Neural progenitor cell (in vitro differentiated cells): ENCODE measurements at regions not wholly inside any gene's neighbourhood (a gene's known extent, or its start where the extent isn't known, plus 50 kb on each side); places are given as distances from the start of the nearest gene placed in this dataset.

Experiments
- DNase-seq: peaks from one replicate; pipeline ENCODE4 v3.0.0-alpha.2; 2016; ENCODE audit warnings: low spot score
- H2AFZ ChIP-seq: fragments of 200-600 bp; sonication (generic); replicated peaks from 2 replicates; pipeline ENCODE4 v1.6.1; 2016; ENCODE audit warnings: antibody characterized with exemption
- H3F3A ChIP-seq: fragments of 200-600 bp; sonication (generic); 2 replicates; pipeline ENCODE4 v1.6.1; 2016; ENCODE audit warnings: antibody characterized with exemption, low read depth
- H3K27ac ChIP-seq: fragments of 200-600 bp; sonication (generic); 2 replicates; pipeline ENCODE4 v1.5.1; 2016; ENCODE audit warnings: mild to moderate bottlenecking
- H3K27me3 ChIP-seq: fragments of 200-600 bp; sonication (generic); 2 replicates; pipeline ENCODE4 v1.6.1; 2016; ENCODE audit warnings: mild to moderate bottlenecking, moderate library complexity
- H3K36me3 ChIP-seq: fragments of 200-600 bp; sonication (generic); 2 replicates; pipeline ENCODE4 v1.5.1; 2016
- H3K4me1 ChIP-seq: fragments of 200-600 bp; sonication (generic); 2 replicates; pipeline ENCODE4 v1.6.1; 2016; ENCODE audit warnings: mixed run types
- H3K4me2 ChIP-seq: fragments of 200-600 bp; sonication (generic); 2 replicates; pipeline ENCODE4 v1.6.1; 2016
- H3K4me3 ChIP-seq: fragments of 200-600 bp; sonication (generic); 2 replicates; pipeline ENCODE4 v1.5.1; 2016
- H3K79me2 ChIP-seq: fragments of 200-600 bp; sonication (generic); 2 replicates; pipeline ENCODE4 v1.6.1; 2016; ENCODE audit warnings: low read depth
- H3K9ac ChIP-seq: fragments of 200-600 bp; sonication (generic); 2 replicates; pipeline ENCODE4 v1.6.1; 2016
- H3K9me3 ChIP-seq: fragments of 200-600 bp; sonication (generic); 2 replicates; pipeline ENCODE4 v1.5.1; 2016; ENCODE audit warnings: low read depth
- H4K20me1 ChIP-seq: fragments of 200-600 bp; sonication (generic); 2 replicates; pipeline ENCODE4 v1.6.1; 2016; ENCODE audit warnings: low read depth
- H3K27ac Mint-ChIP-seq: 3 replicates; pipeline ENCODE4 v1.8.0; 2021; ENCODE audit warnings: mixed read lengths
- H3K27me3 Mint-ChIP-seq: 2 replicates; pipeline ENCODE4 v1.8.0; 2022; ENCODE audit warnings: low read depth, mild to moderate bottlenecking, inconsistent platforms, moderate library complexity, mixed read lengths; ENCODE audit not compliant: insufficient read depth
- H3K36me3 Mint-ChIP-seq: 3 replicates; pipeline ENCODE4 v1.8.0; 2021; ENCODE audit warnings: mixed read lengths
- H3K4me1 Mint-ChIP-seq: 3 replicates; pipeline ENCODE4 v1.8.0; 2021; ENCODE audit warnings: mixed read lengths
- H3K4me3 Mint-ChIP-seq: 3 replicates; pipeline ENCODE4 v1.8.0; 2021; ENCODE audit warnings: mild to moderate bottlenecking, moderate library complexity, mixed read lengths
- H3K9me3 Mint-ChIP-seq: 3 replicates; pipeline ENCODE4 v1.8.0; 2020; ENCODE audit warnings: mixed read lengths
- EZH2 ChIP-seq: fragments of 200-600 bp; sonication (generic); IDR thresholded peaks from 2 replicates; pipeline ENCODE4 v1.6.1; 2017; ENCODE audit warnings: antibody characterized with exemption, mild to moderate bottlenecking, moderate library complexity
- EZH2phosphoT487 ChIP-seq: fragments of 200-600 bp; sonication (generic); IDR thresholded peaks from 2 replicates; pipeline ENCODE4 v1.6.1; 2017; ENCODE audit warnings: antibody characterized with exemption
- TF ChIP-seq, protein P1 (sequence below): fragments of 200-600 bp; sonication (generic); IDR thresholded peaks from 2 replicates; pipeline ENCODE4 v1.5.1; 2017; ENCODE audit warnings: antibody characterized with exemption, mild to moderate bottlenecking

DNA sequence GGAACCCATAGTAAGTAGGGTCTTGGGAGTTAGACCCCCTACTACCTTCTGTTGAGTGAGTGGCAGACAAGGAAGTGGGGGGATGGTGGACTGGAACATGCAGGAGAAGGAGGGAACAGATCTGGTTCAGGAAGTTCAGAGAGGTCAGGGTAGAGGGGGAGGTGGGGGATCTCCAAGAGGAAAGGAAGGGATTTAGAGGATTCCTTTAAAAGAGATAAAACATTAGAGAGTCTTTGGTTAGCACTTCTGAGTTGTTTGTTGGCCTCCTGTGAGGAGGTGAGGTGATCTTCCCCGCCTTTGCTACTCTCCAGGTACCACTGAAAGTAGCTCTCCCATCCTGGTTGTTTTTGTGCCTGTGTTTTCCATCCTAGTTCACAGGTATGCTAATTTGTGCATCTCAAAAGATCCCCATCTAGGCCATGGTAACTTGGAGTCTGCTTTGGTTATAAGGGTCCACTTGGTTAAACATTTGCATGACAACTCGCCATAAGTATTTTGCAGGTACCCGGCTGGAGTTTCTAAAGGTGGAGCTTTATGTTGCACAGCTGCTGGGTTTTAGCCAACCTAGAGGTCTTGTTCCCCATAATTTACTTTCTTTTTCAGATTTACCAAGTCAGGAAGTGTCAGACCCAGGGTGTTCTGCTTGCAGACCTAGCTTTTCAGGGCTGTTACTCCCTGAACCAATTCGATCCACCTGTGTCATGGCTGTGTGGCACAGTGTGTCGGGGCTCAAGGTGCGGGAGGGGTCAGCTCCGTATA, 79.3 kb upstream of the SORL1 start:
- Histone ChIP-seq H3K4me1 (peaks cover 6% of the 10 kb centered on the region), H3K79me2 (no peaks in the 10 kb centered on the region), H2AFZ (no peak overlapping the region), H4K20me1 (no peaks in the 10 kb centered on the region), H3K9me3 (no peaks in the 10 kb centered on the region), H3K4me2 (no peak overlapping the region), H3K27ac (no peak overlapping the region), H3K4me3 (no peak overlapping the region), H3K9ac (no peak overlapping the region), H3K27me3 (no peaks in the 10 kb centered on the region), H3F3A (no peaks in the 10 kb centered on the region), H3K36me3 (no peaks in the 10 kb centered on the region)
- Mint-ChIP-seq H3K27me3 (peaks cover 3% of the 10 kb centered on the region), H3K36me3 (no peaks in the 10 kb centered on the region), H3K9me3 (peaks cover 4% of the 10 kb centered on the region), H3K4me1 (peaks cover 11% of the 10 kb centered on the region), H3K27ac (no peak overlapping the region), H3K4me3 (no peak overlapping the region)
- TF ChIP-seq EZH2phosphoT487, result no peak
- no peak for TF ChIP-seq EZH2
- TF ChIP-seq, protein P1, sequence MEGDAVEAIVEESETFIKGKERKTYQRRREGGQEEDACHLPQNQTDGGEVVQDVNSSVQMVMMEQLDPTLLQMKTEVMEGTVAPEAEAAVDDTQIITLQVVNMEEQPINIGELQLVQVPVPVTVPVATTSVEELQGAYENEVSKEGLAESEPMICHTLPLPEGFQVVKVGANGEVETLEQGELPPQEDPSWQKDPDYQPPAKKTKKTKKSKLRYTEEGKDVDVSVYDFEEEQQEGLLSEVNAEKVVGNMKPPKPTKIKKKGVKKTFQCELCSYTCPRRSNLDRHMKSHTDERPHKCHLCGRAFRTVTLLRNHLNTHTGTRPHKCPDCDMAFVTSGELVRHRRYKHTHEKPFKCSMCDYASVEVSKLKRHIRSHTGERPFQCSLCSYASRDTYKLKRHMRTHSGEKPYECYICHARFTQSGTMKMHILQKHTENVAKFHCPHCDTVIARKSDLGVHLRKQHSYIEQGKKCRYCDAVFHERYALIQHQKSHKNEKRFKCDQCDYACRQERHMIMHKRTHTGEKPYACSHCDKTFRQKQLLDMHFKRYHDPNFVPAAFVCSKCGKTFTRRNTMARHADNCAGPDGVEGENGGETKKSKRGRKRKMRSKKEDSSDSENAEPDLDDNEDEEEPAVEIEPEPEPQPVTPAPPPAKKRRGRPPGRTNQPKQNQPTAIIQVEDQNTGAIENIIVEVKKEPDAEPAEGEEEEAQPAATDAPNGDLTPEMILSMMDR, result no peak
- DNase-seq, result no peak

DNA sequence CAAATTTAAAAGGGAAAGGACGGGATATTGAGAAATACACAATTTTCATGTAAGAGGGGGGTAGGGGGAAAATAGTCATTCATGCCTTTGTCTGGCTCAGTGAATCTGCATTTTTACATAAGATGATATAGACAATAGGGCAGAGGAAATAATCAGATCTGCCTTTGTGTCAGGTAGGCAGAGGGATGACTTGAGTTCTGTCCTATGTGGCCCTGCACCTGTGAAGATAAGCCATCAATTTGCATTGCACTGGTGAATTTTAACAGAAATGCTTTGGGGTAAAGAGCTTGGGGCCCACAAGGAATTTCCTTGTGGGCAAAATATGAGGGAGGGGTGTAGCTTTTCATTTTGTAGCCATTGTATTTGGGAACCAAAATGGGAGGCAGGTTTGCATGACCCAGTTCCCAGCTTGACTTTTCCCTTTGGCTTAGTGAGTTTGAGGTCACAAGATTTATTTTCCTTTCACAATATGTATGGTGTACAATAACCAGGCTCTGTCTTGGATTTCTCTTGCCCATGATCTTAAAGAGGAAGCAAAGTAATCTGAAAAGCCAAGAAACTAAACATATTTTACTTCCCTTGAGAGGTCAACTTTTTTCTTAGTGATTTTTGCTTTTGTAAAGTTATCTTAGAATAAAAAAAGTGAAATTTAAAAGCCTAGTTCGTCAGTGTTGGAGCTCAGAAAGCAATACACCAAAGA, 77.7 kb upstream of the SORL1 start:
- TF ChIP-seq, protein P1, result no peak
- no peak for TF ChIP-seq EZH2phosphoT487
- TF ChIP-seq EZH2, result no peak
- H3K4me3 ChIP-seq, result no peak overlapping the region
- H3K79me2 ChIP-seq, result no peaks in the 10 kb centered on the region
- H3K4me1 ChIP-seq, result no peaks in the 10 kb centered on the region
- no peaks in the 10 kb centered on the region for H3K9me3 ChIP-seq
- Mint-ChIP-seq H3K27me3 (peaks cover 3% of the 10 kb centered on the region), H3K9me3 (peaks cover 4% of the 10 kb centered on the region), H3K4me1 (peaks cover 5% of the 10 kb centered on the region), H3K4me3 (no peak overlapping the region), H3K27ac (no peak overlapping the region), H3K36me3 (no peaks in the 10 kb centered on the region)
- H3K9ac ChIP-seq, result no peak overlapping the region
- no peaks in the 10 kb centered on the region for H4K20me1 ChIP-seq
- DNase-seq, result no peak
- no peaks in the 10 kb centered on the region for H3F3A ChIP-seq
- H3K4me2 ChIP-seq, result no peak overlapping the region
- H3K27me3 ChIP-seq, result no peaks in the 10 kb centered on the region
- no peak overlapping the region for H2AFZ ChIP-seq
- no peak overlapping the region for H3K27ac ChIP-seq
- H3K36me3 ChIP-seq, result no peaks in the 10 kb centered on the region

DNA sequence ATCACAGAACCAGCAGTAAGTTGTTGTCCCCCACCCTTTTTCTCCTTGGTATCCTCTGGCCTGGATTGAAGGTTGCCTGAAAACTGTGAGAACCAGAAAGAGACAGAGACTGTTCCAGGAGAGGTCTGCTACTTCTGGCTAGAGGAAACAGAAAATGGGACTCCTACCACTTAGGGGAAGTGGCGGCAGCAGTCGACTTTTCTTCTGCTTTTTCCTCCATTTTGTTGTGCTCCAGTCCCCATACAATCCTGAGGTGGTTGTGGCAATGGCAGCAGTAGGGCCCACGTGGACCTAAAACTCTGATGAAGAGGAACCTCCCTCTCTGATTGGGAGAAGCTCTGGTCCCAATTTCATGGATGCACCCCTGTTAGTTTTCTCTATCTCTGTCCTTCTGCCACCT, 76.0 kb upstream of the SORL1 start:
- no peak overlapping the region for H2AFZ ChIP-seq
- no peaks in the 10 kb centered on the region for H3K27me3 ChIP-seq
- Mint-ChIP-seq H3K9me3 (peaks cover 4% of the 10 kb centered on the region), H3K36me3 (no peaks in the 10 kb centered on the region), H3K27ac (no peak overlapping the region), H3K4me3 (no peak overlapping the region), H3K27me3 (peaks cover 5% of the 10 kb centered on the region), H3K4me1 (peaks cover 5% of the 10 kb centered on the region)
- TF ChIP-seq EZH2 (no peak), EZH2phosphoT487 (no peak)
- TF ChIP-seq, protein P1, result no peak
- no peak overlapping the region for H3K4me2 ChIP-seq
- H4K20me1 ChIP-seq, result no peaks in the 10 kb centered on the region
- H3K4me1 ChIP-seq, result peaks cover 10% of the 10 kb centered on the region
- no peaks in the 10 kb centered on the region for H3K9me3 ChIP-seq
- H3K27ac ChIP-seq, result no peak overlapping the region
- no peak overlapping the region for H3K9ac ChIP-seq
- DNase-seq, result no peak
- no peaks in the 10 kb centered on the region for H3K79me2 ChIP-seq
- H3K4me3 ChIP-seq, result no peak overlapping the region
- no peaks in the 10 kb centered on the region for H3F3A ChIP-seq
- H3K36me3 ChIP-seq, result no peaks in the 10 kb centered on the region
